Fibroblast of lung (primary cell): ENCODE measurements at regions not wholly inside any gene's neighbourhood (a gene's known extent, or its start where the extent isn't known, plus 50 kb on each side); places are given as distances from the start of the nearest gene placed in this dataset.

Source experiments
- DNase-seq, 2 donors: peaks; one replicate each; pipeline versions ENCODE4 v3.0.0 to v3.0.0-alpha.2; 2010; ENCODE audit warnings: low read depth in 2 of 2
- H2AFZ ChIP-seq: 2 replicates; pipeline ENCODE4 v1.5.1; 2012; ENCODE audit warnings: low read length, control low read depth, inconsistent platforms
- H3K27ac ChIP-seq: 2 replicates; pipeline ENCODE4 v1.5.1; 2011; ENCODE audit warnings: low read length, control low read depth; ENCODE audit not compliant: insufficient read depth
- H3K27me3 ChIP-seq: 2 replicates; pipeline ENCODE4 v1.5.1; 2011; ENCODE audit warnings: mild to moderate bottlenecking, low read length; ENCODE audit not compliant: control insufficient read depth, insufficient read depth
- H3K36me3 ChIP-seq: 2 replicates; pipeline ENCODE4 v1.5.1; 2011; ENCODE audit warnings: low read length; ENCODE audit not compliant: control insufficient read depth, insufficient read depth
- H3K4me1 ChIP-seq: 2 replicates; pipeline ENCODE4 v1.5.1; 2011; ENCODE audit warnings: low read length; ENCODE audit not compliant: control insufficient read depth, insufficient read depth; ENCODE audit errors: extremely low read depth
- H3K4me2 ChIP-seq: 2 replicates; pipeline ENCODE4 v1.5.1; 2011; ENCODE audit warnings: low read length, control low read depth; ENCODE audit not compliant: insufficient read depth; ENCODE audit errors: extremely low read depth
- H3K4me3 ChIP-seq, 4 experiments: fragments of 200-600 bp in 1 of 4; sonication (generic) in 1 of 4; replicated peaks in 1 of 4; 2 replicates each; pipeline ENCODE4 v1.5.1; 2011 to 2016; ENCODE audit warnings: low read length in 4 of 4, low read depth in 3 of 4, mild to moderate bottlenecking in 3 of 4, control low read depth in 2 of 4, inconsistent platforms in 1 of 4, mixed read lengths in 1 of 4; ENCODE audit not compliant: insufficient read depth in 1 of 4; ENCODE audit errors: control extremely low read depth in 1 of 4
- H3K79me2 ChIP-seq: 2 replicates; pipeline ENCODE4 v1.5.1; 2012; ENCODE audit warnings: mild to moderate bottlenecking, low read length, inconsistent platforms; ENCODE audit not compliant: control insufficient read depth, insufficient read depth
- H3K9ac ChIP-seq: 2 replicates; pipeline ENCODE4 v1.5.1; 2011; ENCODE audit warnings: mild to moderate bottlenecking, low read length, control low read depth; ENCODE audit not compliant: insufficient read depth
- H3K9me3 ChIP-seq: 2 replicates; pipeline ENCODE4 v1.5.1; 2012; ENCODE audit warnings: low read depth, low read length; ENCODE audit not compliant: control insufficient read depth, insufficient read depth
- H4K20me1 ChIP-seq: 2 replicates; pipeline ENCODE4 v1.5.1; 2011; ENCODE audit warnings: low read length; ENCODE audit not compliant: control insufficient read depth, insufficient read depth; ENCODE audit errors: extremely low read depth
- CTCF ChIP-seq, 2 donors: IDR thresholded peaks in 1 of 2; conservative IDR thresholded peaks in 1 of 2; 1 replicate in 1 of 2; 2 replicates in 1 of 2; pipeline ENCODE4 v1.5.1; 2011 to 2012; ENCODE audit warnings: low read length in 2 of 2, control low read depth in 1 of 2, inconsistent platforms in 1 of 2, low read depth in 1 of 2, mild to moderate bottlenecking in 1 of 2
- EZH2 ChIP-seq: IDR thresholded peaks from 2 replicates; pipeline ENCODE4 v1.5.1; 2012; ENCODE audit warnings: low read length, control low read depth, mild to moderate bottlenecking; ENCODE audit errors: missing control alignments

DNA sequence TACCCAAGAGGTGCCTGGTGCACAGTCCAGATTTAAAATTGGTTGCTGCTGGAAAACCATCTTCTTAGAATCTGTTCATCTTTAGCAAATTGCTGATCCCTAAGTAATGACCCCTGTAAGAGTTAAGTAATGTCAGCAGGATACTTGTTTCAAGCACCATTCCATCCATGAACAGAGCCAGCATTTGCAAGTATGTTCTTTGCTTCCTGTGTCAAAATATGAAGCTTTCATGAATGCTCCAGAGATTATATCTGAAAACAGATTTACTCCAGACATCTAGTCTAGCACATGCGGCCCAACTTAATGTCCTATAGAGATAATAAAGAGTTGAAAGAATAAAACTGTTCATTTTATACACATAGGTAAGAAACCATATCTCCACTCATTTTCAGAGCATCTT, 98.7 kb upstream of the ZNF438 start:
- Histone ChIP-seq H3K27me3 (no peaks in the 10 kb centered on the region), H3K4me2 (no peak overlapping the region), H3K27ac (no peak overlapping the region), H3K79me2 (no peaks in the 10 kb centered on the region), H2AFZ (no peak overlapping the region), H4K20me1 (no peaks in the 10 kb centered on the region), H3K4me1 (peaks cover 11% of the 10 kb centered on the region), H3K36me3 (no peaks in the 10 kb centered on the region), H3K9ac (no peak overlapping the region), H3K9me3 (no peaks in the 10 kb centered on the region), H3K4me3 (no peak overlapping the region)
- DNase-seq: no peak
- TF ChIP-seq CTCF (conservative IDR thresholded peaks at IDR 0.05 in 1 of 2, IDR thresholded peaks at IDR 0.05 in 1 of 2; ENCODE audit: low read depth in 1 of 2, low read length in 2 of 2): no peak
- TF ChIP-seq EZH2: no peak

DNA sequence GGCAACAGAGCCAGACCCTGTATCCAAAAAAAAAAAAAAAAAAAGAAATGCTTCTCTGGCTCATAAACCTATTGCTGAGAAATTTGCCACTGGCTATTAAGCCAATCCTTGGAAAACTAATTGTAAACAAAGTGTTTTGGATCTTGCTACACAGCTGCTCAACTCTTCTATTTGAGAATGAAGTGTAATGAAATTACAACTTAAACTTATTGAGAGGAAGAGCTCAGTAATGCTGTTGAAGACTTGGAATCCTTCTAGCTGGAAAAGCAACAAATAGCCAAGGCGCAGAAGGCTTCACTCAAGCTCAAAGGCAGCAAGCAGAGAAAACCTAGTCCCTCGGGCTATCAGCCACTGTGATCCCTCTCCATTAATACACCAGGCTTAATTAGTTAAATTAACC, 99.6 kb upstream of the ZNF438 start:
- no peak for DNase-seq
- TF ChIP-seq CTCF (conservative IDR thresholded peaks at IDR 0.05 in 1 of 2, IDR thresholded peaks at IDR 0.05 in 1 of 2; ENCODE audit: low read depth in 1 of 2, low read length in 2 of 2) (no peak), EZH2 (no peak)
- Histone ChIP-seq H3K4me1 (peaks cover 11% of the 10 kb centered on the region), H3K4me3 (no peak overlapping the region), H3K27me3 (no peaks in the 10 kb centered on the region), H4K20me1 (no peaks in the 10 kb centered on the region), H3K4me2 (no peak overlapping the region), H3K36me3 (no peaks in the 10 kb centered on the region), H3K79me2 (no peaks in the 10 kb centered on the region), H3K9ac (no peak overlapping the region), H2AFZ (no peak overlapping the region), H3K27ac (no peak overlapping the region), H3K9me3 (no peaks in the 10 kb centered on the region)

GRCh38 chr10:31132681-31133244, 101.1 kb upstream of the ZNF438 start:
- TF ChIP-seq CTCF (conservative IDR thresholded peaks at IDR 0.05 in 1 of 2, IDR thresholded peaks at IDR 0.05 in 1 of 2; ENCODE audit: low read depth in 1 of 2, low read length in 2 of 2) (no peak), EZH2 (no peak)
- Histone ChIP-seq H3K27me3 (no peaks in the 10 kb centered on the region), H2AFZ (no peak overlapping the region), H3K9ac (no peak overlapping the region), H3K9me3 (no peaks in the 10 kb centered on the region), H3K36me3 (no peaks in the 10 kb centered on the region), H3K4me1 (peaks cover 16% of the 10 kb centered on the region), H3K4me3 (no peak overlapping the region), H4K20me1 (no peaks in the 10 kb centered on the region), H3K79me2 (no peaks in the 10 kb centered on the region), H3K27ac (no peak overlapping the region), H3K4me2 (no peak overlapping the region)
- DNase-seq: no peak
